Right ventricle myocardium superior (tissue), 1 donor: ENCODE measurements at regions not wholly inside any gene's neighbourhood (a gene's known extent, or its start where the extent isn't known, plus 50 kb on each side); places are given as distances from the start of the nearest gene placed in this dataset.

Experiments
- ATAC-seq: fragments of 200-7000 bp; cut with Tn5 transposase; one replicate; pipeline ENCODE4 v1.9.1; 2020; ENCODE audit warnings: mild to moderate bottlenecking; ENCODE audit not compliant: poor library complexity
- DNase-seq: peaks from one replicate; pipeline ENCODE4 v3.0.0-alpha.2; 2020
- intact Hi-C: fragments of 100-400 bp; cut with DNase I; formaldehyde crosslinking; loops from one replicate; pipeline ENCODE4 v1.11.2; 2022
- donor health status: DM: no; HTN: yes; CAD: no; lungs with severe emphysema.

- no peak for ATAC-seq
- DNase-seq, result no peak
- intact Hi-C loops, result no loop called here
Measured at GRCh38 chr5:174159327-174160114, 114.0 kb downstream of the NSG2 start.

DNA sequence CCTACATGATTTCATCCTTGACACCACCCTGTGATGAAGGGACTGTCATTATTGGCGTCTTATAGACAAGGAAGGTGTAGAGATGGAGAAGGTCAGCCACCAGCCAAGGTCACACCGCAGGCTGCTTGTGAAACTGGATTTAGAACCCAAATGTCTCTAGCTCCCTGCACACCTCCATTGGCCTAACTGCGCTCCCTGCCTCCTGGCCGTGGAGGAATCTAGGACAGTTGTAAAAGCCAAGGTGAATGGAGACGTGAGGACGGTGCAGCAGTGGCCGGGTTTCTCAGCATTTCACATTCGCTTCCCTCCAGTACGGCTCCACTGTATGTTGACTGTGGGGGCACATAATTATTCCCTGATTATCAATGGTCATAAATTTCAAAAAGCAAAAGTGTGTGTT is 119.9 kb downstream of the NSG2 start:
- intact Hi-C loops, result no loop called here
- DNase-seq (no peak), ATAC-seq (no peak)

GRCh38 chr5:174166231-174167079 is 120.9 kb downstream of the NSG2 start:
- ATAC-seq (no peak), DNase-seq (peak; percentile 50)
- intact Hi-C loops, result no loop called here

- intact Hi-C loops, result no loop called here
- no peak for ATAC-seq
- no peak for DNase-seq
Measured at GRCh38 chr5:174167080-174167910, 121.8 kb downstream of the NSG2 start.

DNA sequence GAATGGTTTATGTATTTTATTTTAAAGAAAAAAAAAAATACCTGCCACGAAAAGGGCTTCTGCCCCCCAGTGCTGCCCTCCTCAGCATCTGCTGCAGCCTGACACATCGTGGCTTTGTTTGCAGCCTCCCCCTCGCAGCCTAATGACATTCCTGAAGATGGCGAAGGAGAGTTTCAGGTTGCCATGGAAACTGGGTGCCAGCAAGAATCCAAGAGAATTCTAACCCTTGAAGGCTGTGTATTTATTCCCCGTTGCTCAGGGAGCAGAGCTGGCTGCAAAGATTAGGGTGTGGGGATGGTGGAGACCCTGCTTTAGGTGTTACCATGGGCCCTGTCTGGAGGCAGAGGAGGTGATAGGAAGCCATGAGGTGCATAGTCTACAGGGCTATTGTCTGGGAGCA is 126.6 kb downstream of the NSG2 start:
- DNase-seq, result no peak
- intact Hi-C loops, result no loop called here
- ATAC-seq, result no peak

DNA sequence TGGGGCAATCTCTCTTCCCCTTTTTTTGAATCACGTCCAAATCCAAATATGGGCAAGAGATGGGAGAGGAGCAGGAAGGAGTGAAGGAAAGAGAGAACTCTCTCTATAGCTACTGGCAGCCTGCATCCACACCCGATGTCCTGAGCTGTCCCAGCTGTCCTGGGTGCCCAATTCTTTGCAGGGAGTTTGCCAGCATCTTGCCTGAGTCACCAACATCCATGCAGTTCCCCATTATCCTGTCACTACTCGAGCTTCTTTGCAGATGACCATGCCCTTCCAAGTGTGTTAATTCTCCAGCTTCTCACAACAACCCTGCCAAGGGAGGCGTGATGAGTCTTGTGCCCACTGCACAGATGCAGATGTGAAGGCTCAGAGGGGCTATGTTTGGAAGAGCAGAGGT is 127.1 kb downstream of the NSG2 start:
- intact Hi-C loops, result no loop called here
- no peak for DNase-seq
- no peak for ATAC-seq

DNA sequence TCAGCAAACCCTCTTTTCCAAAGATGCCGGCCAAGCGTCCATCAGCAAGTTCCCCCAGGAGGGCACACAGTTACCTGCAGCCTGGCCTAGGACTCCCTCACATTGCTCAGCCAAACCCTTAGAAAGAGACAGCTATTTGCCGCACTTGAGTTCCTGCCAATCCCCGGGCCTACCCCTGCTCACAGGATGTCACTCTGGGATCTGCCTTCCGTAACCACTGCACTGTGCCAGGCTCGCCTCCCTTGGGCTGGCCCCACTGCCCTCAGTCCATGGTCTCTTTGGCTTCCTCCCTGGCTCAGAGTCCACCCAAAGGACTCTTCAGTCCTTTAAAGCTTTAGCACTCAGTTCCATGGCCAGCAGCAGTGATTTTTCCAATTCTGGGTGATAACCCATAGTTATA is 128.3 kb downstream of the NSG2 start:
- DNase-seq (no peak), ATAC-seq (no peak)
- intact Hi-C loops, result no loop called here

DNA sequence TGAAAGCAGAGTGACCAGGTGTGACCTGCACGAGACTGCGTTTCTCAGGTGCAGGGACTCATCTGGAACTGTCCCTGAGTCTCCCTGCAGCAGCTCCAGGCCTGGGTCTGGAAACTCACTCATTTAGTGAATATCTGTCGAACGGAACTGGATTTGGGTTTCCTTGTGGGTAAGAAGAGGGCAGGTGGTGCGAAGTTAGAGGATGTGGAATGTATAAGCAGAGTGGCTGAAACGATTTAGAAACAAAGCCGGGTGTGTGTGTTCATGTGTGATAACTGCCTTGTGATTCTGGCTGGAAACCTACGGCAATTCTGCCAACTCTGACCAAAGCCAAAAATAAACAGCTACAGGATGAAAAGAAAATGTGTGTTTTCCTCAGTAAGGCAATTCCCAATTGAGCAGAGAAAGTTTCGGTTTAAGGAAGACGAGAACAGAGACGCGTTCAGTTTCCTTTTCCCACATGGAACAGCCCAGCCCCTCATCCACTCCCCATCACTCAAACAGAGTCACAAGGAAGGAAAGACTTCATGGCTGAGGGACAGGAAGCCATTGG is 130.3 kb downstream of the NSG2 start:
- ATAC-seq (peak; percentile 55), DNase-seq (no peak)
- intact Hi-C loops, result no loop called here

DNA sequence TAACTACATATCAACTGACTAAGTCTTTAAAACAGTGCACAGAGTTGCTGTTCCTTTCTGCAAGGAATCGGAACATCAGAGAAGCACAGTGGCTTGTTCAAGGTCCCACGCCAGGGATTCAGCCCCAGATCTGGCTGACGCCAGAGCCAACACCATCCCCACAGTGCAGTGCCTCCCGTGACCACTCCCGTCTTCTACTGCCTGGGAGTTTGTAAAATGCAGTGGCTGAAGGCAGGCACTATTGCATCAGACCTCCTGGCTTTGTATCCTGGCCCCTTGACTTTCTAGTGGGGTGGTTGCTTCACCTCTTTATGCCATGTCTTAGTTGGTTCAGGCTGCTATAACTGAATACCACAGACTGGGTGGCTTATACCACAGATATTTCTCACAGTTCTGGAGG is 131.0 kb downstream of the NSG2 start:
- intact Hi-C loops, result no loop called here
- ATAC-seq (peak; percentile 62), DNase-seq (peak; percentile 59)

GRCh38 chr5:174177531-174177930 is 132.0 kb downstream of the NSG2 start:
- DNase-seq, result no peak
- intact Hi-C loops, result no loop called here
- no peak for ATAC-seq

DNA sequence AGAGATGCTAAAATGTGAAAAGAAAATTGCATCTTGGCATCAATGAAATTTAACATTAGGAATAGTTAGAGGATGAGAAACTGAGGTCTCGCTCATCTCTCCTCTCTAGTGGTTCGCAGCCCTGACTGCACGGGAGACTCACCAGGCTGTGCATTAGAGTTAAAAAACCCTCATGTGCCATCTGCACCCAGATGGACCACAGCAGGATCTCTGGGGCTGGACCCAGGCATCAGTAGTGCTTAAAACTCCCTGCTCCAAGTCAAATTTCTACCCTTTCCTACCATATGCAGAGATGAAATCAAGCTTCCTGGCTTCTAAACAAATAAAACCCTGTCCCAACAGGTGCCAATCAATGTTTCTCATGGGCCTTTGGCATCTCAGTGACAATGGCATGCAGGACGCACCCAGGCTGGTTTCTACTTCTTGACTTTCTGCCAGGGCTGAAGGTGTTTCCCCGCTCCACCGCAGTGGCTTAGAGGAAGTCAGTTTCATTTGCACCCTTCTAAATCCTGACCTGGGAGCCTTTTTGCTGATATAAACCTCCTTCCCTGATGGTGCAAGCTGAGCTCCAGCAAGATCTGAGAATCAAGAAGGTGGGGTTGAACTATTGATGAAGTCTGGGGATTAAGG is 132.6 kb downstream of the NSG2 start:
- DNase-seq (no peak), ATAC-seq (no peak)
- intact Hi-C loops, result no loop called here

DNA sequence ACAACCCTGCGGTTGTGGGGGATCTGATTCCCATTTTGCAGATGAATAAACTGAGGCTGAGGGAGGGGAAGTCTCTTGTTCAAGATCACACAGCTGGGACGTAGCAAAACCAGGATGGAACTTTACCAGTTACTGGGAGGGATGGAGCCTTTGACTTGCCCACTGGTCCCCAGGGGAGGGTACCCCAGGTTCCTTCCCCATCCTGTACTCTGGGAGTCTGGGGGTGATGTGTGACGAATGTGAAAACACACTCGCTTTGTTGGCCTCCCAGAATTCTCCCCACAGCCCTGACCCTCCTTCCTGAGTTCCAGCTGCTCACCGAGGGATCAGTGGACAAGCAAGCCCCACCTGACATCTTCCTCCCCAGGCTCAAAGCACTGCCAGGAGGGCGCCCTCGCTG is 135.1 kb downstream of the NSG2 start:
- intact Hi-C loops, result no loop called here
- DNase-seq, result no peak
- ATAC-seq, result no peak

GRCh38 chr5:174182111-174182510 is 136.6 kb downstream of the NSG2 start:
- ATAC-seq (no peak), DNase-seq (no peak)
- intact Hi-C loops, result no loop called here

- ATAC-seq (no peak), DNase-seq (no peak)
- intact Hi-C loops, result no loop called here
Measured at GRCh38 chr5:174183701-174184100, 138.2 kb downstream of the NSG2 start.

- DNase-seq, result no peak
- no peak for ATAC-seq
- intact Hi-C loops, result no loop called here
Measured at GRCh38 chr5:174185506-174185905, 140.0 kb downstream of the NSG2 start.

- no peak for ATAC-seq
- intact Hi-C loops, result no loop called here
- DNase-seq, result no peak
Measured at GRCh38 chr5:174186096-174186695, 140.7 kb downstream of the NSG2 start.

DNA sequence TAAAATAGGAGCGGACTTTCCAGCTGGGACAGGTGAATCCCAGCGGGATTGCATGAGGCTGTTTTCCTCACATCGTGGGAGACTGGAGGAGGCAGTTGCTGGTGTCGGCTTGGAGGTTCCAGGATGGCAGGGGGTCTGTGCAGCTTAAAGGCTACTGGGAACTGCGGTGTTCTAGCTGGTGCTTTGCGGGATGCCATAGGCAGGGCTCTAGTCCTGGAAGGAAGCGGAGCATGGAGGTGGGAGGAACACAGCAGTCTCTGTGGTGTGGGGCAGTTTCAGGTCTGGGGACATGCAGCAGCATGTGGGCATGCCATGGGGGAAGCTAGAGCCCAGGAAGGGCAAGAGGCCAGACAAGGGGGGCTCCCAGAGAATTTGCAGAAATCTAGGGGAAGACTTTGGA is 141.5 kb downstream of the NSG2 start:
- intact Hi-C loops, result no loop called here
- DNase-seq (no peak), ATAC-seq (no peak)

- intact Hi-C loops, result no loop called here
- ATAC-seq (no peak), DNase-seq (no peak)
Measured at GRCh38 chr5:174187481-174187880, 142.0 kb downstream of the NSG2 start.
